Sigmoid colon (tissue), 6 donors: ENCODE measurements at regions not wholly inside any gene's neighbourhood (a gene's known extent, or its start where the extent isn't known, plus 50 kb on each side); places are given as distances from the start of the nearest gene placed in this dataset.

ENCODE experiments used
- DNase-seq: peaks from one replicate; pipeline ENCODE4 v3.0.0-alpha.2; 2019
- H3K27ac ChIP-seq, 4 donors: fragments of 200-600 bp; sonication (generic); one replicate each; pipeline ENCODE4 v1.5.1; 2016 to 2019; ENCODE audit warnings: mild to moderate bottlenecking in 1 of 4
- H3K27me3 ChIP-seq, 3 donors: fragments of 200-600 bp; sonication (generic); one replicate each; pipeline ENCODE4 v1.5.1; 2019; ENCODE audit warnings: mild to moderate bottlenecking in 1 of 3
- H3K36me3 ChIP-seq, 4 donors: fragments of 200-600 bp; sonication (generic); one replicate each; pipeline ENCODE4 v1.5.1; 2016 to 2019
- H3K4me1 ChIP-seq, 4 donors: fragments of 200-600 bp; sonication (generic); one replicate each; pipeline ENCODE4 v1.5.1; 2017 to 2019
- H3K4me3 ChIP-seq, 4 donors: fragments of 200-600 bp; sonication (generic); one replicate each; pipeline ENCODE4 v1.5.1; 2017 to 2019; ENCODE audit warnings: mild to moderate bottlenecking in 2 of 4, moderate library complexity in 1 of 4
- H3K9me3 ChIP-seq, 4 donors: fragments of 200-600 bp in 3 of 4; sonication (generic) in 3 of 4; one replicate each; pipeline versions ENCODE4 v1.5.1 to v1.6.1; 2013 to 2019
- CTCF ChIP-seq, 4 experiments: fragments of 450-650 bp in 3 of 4; fragments of 200-600 bp in 1 of 4; IDR thresholded peaks; one replicate each; pipeline ENCODE4 v1.5.1; 2016 to 2019; ENCODE audit warnings: antibody characterized with exemption in 4 of 4, mild to moderate bottlenecking in 3 of 4, moderate library complexity in 2 of 4
- EP300 ChIP-seq, 4 donors: sonication (generic); formaldehyde crosslinking; IDR thresholded peaks; one replicate each; pipeline ENCODE4 v1.6.1; 2017; ENCODE audit warnings: antibody characterized with exemption in 4 of 4
- POLR2A ChIP-seq, 2 donors: fragments of 450-650 bp; IDR thresholded peaks; one replicate each; pipeline ENCODE4 v1.6.1; 2016; ENCODE audit warnings: antibody characterized with exemption in 2 of 2, mild to moderate bottlenecking in 2 of 2, moderate library complexity in 2 of 2
- POLR2AphosphoS5 ChIP-seq, 4 donors: sonication (generic); formaldehyde crosslinking; IDR thresholded peaks; one replicate each; pipeline ENCODE4 v1.6.1; 2017; ENCODE audit warnings: antibody characterized with exemption in 4 of 4
- WGBS, 2 donors: extraction: QIAGEN DNeasy Blood & Tissue Kit; methylation state at CpG; one replicate each; pipeline ENCODE4 v1.1.7; 2013; 5-methylcytosine and 5-hydroxymethylcytosine counted together
- intact Hi-C: fragments of 100-400 bp; cut with DNase I; formaldehyde crosslinking; loops from one replicate; pipeline ENCODE4 v1.15.1; 2023
- donor health status: healthy with polysubstance abuse.
- donor health status: healthy.

- intact Hi-C loops = no loop called here
- Histone ChIP-seq H3K27ac (no peak overlapping the region), H3K36me3 (no peaks in the 10 kb centered on the region), H3K4me3 (no peak overlapping the region), H3K9me3 (peaks cover 0 to 4% (median 0%) of the 10 kb centered on the region in 4 donors), H3K27me3 (no peaks in the 10 kb centered on the region), H3K4me1 (no peaks in the 10 kb centered on the region)
- WGBS, 2 donors = 89 to 91% methylated on average over 2 of the region's 2 CpGs
- no peak for TF ChIP-seq POLR2AphosphoS5 (IDR thresholded peaks at IDR 0.05)
- no peak for TF ChIP-seq CTCF (IDR thresholded peaks at IDR 0.05)
- TF ChIP-seq EP300 (IDR thresholded peaks at IDR 0.05) = no peak
- no peak for TF ChIP-seq POLR2A (IDR thresholded peaks at IDR 0.05)
- no peak for DNase-seq
Measured at GRCh38 chr13:40200273-40200978, 466.0 kb downstream of the FOXO1 start.

GRCh38 chr13:40204246-40204645, 462.2 kb downstream of the FOXO1 start:
- 78 to 94% methylated on average over 1 of the region's 1 CpG for WGBS, 2 donors
- no peaks in the 10 kb centered on the region for H3K36me3 ChIP-seq
- no peak for DNase-seq
- no peaks in the 10 kb centered on the region for H3K27me3 ChIP-seq
- TF ChIP-seq EP300 (IDR thresholded peaks at IDR 0.05) = no peak
- no peak for TF ChIP-seq POLR2A (IDR thresholded peaks at IDR 0.05)
- no peak for TF ChIP-seq POLR2AphosphoS5 (IDR thresholded peaks at IDR 0.05)
- no peak for TF ChIP-seq CTCF (IDR thresholded peaks at IDR 0.05)
- peaks cover 0 to 4% (median 0%) of the 10 kb centered on the region in 4 donors for H3K9me3 ChIP-seq
- H3K4me1 ChIP-seq = no peaks in the 10 kb centered on the region
- no peak overlapping the region for H3K27ac ChIP-seq
- H3K4me3 ChIP-seq = no peak overlapping the region
- intact Hi-C loops = no loop called here

- no peak overlapping the region for H3K4me3 ChIP-seq
- TF ChIP-seq POLR2A (IDR thresholded peaks at IDR 0.05) = no peak
- no peak for TF ChIP-seq EP300 (IDR thresholded peaks at IDR 0.05)
- no peak for TF ChIP-seq POLR2AphosphoS5 (IDR thresholded peaks at IDR 0.05)
- no peak for TF ChIP-seq CTCF (IDR thresholded peaks at IDR 0.05)
- 81 to 83% methylated on average over 4 of the region's 4 CpGs for WGBS, 2 donors
- H3K27ac ChIP-seq = no peak overlapping the region
- H3K27me3 ChIP-seq = no peaks in the 10 kb centered on the region
- no peaks in the 10 kb centered on the region for H3K36me3 ChIP-seq
- H3K4me1 ChIP-seq = no peaks in the 10 kb centered on the region
- intact Hi-C loops = no loop called here
- peaks cover 0 to 4% (median 0%) of the 10 kb centered on the region in 4 donors for H3K9me3 ChIP-seq
- DNase-seq = no peak
Measured at GRCh38 chr13:40205771-40206240, 460.6 kb downstream of the FOXO1 start.

GRCh38 chr13:40206241-40207000, 460.0 kb downstream of the FOXO1 start:
- intact Hi-C loops = no loop called here
- no peak overlapping the region for H3K27ac ChIP-seq
- 70 to 83% methylated on average over 6 of the region's 6 CpGs for WGBS, 2 donors

GRCh38 chr13:40207001-40207478, 459.4 kb downstream of the FOXO1 start:
- Histone ChIP-seq H3K27me3 (no peaks in the 10 kb centered on the region), H3K4me3 (no peak overlapping the region), H3K27ac (no peak overlapping the region), H3K4me1 (no peaks in the 10 kb centered on the region), H3K36me3 (no peaks in the 10 kb centered on the region), H3K9me3 (peaks cover 0 to 4% (median 0%) of the 10 kb centered on the region in 4 donors)
- intact Hi-C loops = no loop called here
- no peak for TF ChIP-seq POLR2A (IDR thresholded peaks at IDR 0.05)
- TF ChIP-seq POLR2AphosphoS5 (IDR thresholded peaks at IDR 0.05) = no peak
- no peak for TF ChIP-seq CTCF (IDR thresholded peaks at IDR 0.05)
- TF ChIP-seq EP300 (IDR thresholded peaks at IDR 0.05) = no peak
- WGBS, 2 donors = 70 to 89% methylated on average over 6 of the region's 6 CpGs
- DNase-seq = no peak

More at GRCh38 chr13:40206241-40207000, 460.0 kb downstream of the FOXO1 start:
- no peaks in the 10 kb centered on the region for H3K4me1 ChIP-seq
- H3K27me3 ChIP-seq = no peaks in the 10 kb centered on the region
- peaks cover 0 to 4% (median 0%) of the 10 kb centered on the region in 4 donors for H3K9me3 ChIP-seq
- no peaks in the 10 kb centered on the region for H3K36me3 ChIP-seq
- DNase-seq = no peak
- TF ChIP-seq POLR2A (IDR thresholded peaks at IDR 0.05) (no peak), POLR2AphosphoS5 (IDR thresholded peaks at IDR 0.05) (no peak), EP300 (IDR thresholded peaks at IDR 0.05) (no peak)
- H3K4me3 ChIP-seq = no peak overlapping the region
